NOMO-1 (cell line): ENCODE measurements at regions not wholly inside any gene's neighbourhood (a gene's known extent, or its start where the extent isn't known, plus 50 kb on each side); places are given as distances from the start of the nearest gene placed in this dataset.

Experiments used
- DNase-seq, 2 experiments: peaks; one replicate each; lab custom pipeline; 2025; ENCODE audit not compliant: unreplicated experiment in 2 of 2; lab: John Stamatoyannopoulos, UW

DNA sequence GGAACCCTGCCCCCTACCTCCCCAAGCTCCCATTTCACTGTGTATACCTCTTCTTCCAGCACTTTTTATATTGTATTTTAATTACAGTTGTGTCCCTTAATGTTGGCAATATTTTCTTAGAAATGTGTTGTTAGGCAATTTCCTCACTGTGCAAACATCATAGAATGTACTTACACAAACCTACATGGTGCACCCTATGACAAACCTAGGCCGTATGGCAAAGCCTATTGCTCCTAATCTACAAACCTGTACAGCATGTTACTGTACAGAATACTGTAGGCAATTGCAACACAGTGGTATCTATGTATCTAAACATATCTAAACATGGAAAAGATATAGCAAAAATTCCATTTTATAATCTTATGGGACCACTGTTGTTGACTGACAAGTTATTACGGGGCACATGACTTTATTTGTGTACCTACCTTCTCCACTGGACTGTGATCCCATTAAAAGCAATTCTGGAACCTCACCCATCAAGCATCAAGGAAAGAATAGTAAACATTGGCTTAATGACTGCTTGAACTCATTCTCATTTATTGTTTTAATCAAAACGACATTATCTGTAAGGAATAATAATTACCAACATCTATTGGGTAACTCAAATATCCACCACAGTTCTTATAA, 1641.5 kb upstream of the ZEB2 start:
- no peak for DNase-seq

GRCh38 chr2:146158072-146158674, 1638.3 kb upstream of the ZEB2 start:
- DNase-seq = no peak

GRCh38 chr2:146147448-146148012, 1627.6 kb upstream of the ZEB2 start:
- DNase-seq = no peak

DNA sequence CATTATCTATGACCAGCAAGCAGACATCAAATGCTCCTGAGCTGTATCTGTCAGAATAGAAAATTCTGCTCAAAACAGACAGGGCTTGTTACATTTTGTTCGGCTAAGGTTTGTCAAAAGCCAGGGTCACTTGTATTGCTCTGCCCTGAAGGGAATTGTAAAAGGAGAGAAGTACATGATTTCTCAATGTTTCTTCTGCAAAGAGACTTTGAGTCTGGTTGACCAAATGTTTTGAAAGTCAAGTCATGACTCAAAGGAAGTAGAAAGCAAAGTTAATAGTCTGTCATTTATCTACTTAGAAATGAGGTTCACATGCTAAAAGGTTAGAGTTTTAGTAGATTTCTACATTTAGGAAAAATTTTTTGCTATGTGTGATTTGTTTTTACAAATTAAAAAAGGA, 1624.1 kb upstream of the ZEB2 start:
- DNase-seq = peak; percentile 19 to 61

DNA sequence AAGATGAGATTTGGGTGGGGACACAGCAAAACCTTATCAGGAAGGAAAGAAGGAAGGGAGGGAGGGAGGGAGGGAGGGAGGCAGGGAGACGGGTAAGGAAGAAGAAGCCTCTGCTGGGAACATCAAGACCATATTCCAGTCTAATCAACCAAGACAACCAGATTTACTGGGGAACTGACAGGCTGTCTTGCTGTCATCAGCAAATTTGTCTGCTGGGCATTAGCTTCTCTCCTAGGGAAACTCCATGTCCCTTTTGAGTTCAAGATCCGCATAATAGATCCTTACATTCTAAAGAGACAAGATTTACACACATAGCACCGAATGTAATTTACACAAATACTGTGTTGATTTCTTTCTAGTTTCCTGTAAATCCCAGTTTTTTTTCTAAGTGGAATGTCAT, 1618.9 kb upstream of the ZEB2 start:
- DNase-seq = no peak

DNA sequence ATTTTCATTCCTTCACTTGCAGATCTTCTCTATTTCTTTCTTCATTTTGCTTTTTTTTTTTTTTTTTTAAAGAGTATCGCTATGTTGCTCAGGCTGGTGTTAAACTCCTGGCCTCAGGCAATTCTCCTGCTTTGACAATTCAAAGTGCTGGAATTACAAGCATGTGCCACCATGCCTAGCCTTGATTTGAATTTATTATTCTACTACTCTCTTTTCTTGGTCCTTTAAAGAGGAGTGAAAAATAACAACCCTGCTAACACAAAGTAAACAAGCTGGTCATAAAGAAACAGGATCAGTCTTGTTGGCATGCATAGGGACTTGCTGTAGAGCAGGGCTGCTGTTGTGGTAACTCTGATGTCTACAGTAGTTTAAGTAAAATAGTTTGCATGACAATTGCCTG, 1615.3 kb upstream of the ZEB2 start:
- no peak for DNase-seq

GRCh38 chr2:146131785-146132184, 1611.9 kb upstream of the ZEB2 start:
- no peak for DNase-seq

DNA sequence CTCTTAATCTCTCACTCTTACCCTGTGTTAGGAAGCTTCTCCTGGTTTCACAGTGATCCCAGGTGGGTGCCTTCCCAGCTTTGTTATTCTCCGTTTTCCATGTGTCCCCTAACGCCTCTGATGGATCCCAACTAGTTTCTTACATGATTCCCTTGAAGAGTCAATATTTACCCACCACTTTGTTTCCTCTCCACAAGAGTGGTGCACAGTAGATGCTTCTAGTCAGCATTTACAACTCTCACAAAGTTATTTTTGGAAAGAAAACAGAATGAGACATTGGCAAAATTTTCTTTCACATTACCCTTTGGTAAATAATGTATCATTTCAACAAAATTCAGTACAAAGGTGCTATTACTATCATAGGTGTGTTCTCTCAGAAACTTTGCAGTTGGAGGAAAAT, 1611.1 kb upstream of the ZEB2 start:
- no peak for DNase-seq

GRCh38 chr2:146130290-146130689, 1610.4 kb upstream of the ZEB2 start:
- DNase-seq = no peak

DNA sequence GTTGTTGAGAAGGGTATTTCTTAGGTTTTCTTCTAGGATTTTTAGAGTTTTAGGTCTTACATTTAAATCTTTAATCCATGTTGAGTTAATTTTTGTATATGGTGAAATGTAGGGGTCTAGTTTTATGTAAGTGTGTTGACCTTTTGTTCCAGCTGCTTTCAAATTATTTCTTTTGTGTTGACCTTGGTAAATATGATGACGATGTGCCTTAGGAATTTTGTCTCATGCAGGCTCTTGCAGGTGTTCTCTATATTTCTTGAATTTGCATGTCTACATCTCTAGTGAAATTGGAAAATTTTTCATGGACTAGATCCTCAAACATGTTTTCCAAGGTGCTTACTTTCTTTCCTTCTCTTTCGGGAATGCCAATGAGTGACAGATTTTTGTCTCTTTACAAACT, 1609.3 kb upstream of the ZEB2 start:
- no peak for DNase-seq

GRCh38 chr2:146128216-146128615, 1608.3 kb upstream of the ZEB2 start:
- no peak for DNase-seq

GRCh38 chr2:146125551-146125950, 1605.6 kb upstream of the ZEB2 start:
- DNase-seq = no peak

- peak; percentile 23 to 24 for DNase-seq
Measured at GRCh38 chr2:146124741-146125140, 1604.8 kb upstream of the ZEB2 start.

GRCh38 chr2:146123714-146124113, 1603.8 kb upstream of the ZEB2 start:
- DNase-seq = no peak

GRCh38 chr2:146123256-146123655, 1603.3 kb upstream of the ZEB2 start:
- DNase-seq = no peak

DNA sequence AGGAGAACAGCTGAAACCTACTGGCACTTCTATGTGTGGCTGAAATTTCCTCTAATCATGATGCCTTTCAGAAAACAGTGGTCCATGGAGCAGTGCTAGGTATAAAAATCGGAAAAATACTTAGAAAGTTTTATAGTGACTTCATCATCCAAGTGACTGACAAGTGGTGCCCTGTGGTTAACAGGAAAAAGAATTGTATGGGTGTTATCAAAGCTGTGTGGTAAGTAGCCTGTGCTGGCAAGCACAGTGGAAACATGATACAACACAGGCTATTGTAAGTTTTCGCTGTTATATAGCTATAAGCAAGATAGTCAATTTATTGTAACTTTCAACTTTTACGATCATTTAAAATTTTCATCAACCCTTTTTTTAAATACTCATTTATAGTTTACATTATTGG, 1599.7 kb upstream of the ZEB2 start:
- no peak for DNase-seq

DNA sequence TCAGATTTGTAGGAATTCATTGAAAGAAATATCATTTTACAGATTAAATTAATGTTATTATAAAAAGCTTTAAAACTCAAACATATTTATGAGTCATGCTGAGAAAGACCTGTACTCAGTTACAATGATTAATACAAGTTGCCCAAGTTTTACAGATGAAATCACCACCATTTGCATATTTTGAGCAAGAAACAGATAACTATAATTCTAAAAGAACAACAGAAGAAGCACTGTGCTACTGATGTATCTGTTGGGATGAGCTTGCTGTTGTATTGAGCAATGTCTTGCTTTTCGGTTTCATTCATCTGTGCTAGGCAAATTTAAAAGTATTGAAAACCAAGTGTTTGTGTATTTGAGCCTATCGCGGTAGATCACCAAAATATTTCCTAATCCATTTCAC, 1589.1 kb upstream of the ZEB2 start:
- no peak for DNase-seq

DNA sequence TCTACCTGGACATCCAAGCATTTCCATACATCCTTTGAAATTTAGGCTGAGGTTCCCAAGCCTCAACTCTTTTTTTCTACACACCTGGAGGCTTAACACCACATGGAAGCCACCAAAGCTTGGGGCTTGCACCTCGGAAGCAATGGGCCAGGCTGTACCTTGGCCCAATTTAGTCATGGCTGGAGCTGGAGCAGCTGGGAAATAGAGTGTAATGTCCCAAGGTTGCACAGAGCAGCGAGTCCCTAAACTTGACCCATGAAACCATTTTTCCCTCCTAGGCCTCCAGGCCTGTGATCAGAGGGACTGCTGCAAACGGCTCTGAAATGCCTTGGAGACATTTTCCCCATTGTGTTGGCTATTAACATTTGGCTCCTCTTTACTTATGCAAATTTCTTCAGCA, 1574.3 kb upstream of the ZEB2 start:
- no peak for DNase-seq

- no peak for DNase-seq
Measured at GRCh38 chr2:146081459-146081858, 1561.5 kb upstream of the ZEB2 start.

- DNase-seq = no peak
Measured at GRCh38 chr2:146080925-146081324, 1561.0 kb upstream of the ZEB2 start.

- no peak for DNase-seq
Measured at GRCh38 chr2:146079216-146079615, 1559.3 kb upstream of the ZEB2 start.

GRCh38 chr2:146077156-146077555, 1557.2 kb upstream of the ZEB2 start:
- DNase-seq = no peak

DNA sequence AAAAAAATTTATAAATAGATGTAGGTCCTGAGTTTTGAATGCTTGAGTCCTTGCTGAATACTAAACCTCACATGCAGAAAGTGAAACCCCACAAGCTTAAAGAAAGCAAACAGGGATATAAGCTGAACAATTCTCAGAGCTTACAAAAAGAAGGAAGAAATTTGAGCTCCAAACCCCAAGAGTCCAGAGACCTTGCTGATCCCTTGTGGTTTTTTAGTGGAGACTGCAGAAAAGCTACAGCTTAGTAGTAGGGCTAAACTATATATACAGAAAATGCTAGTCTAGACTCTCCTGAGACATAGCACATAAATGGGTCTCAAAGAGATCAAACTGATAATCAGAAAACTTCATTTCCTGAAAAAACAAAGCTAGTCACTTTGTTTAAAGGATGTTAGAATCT, 1548.1 kb upstream of the ZEB2 start:
- no peak for DNase-seq
